PC-3 (cell line): ENCODE measurements at regions not wholly inside any gene's neighbourhood (a gene's known extent, or its start where the extent isn't known, plus 50 kb on each side); places are given as distances from the start of the nearest gene placed in this dataset.
A peak's percentile ranks its signal among the peaks of the same experiment; 100 is the strongest.

Source experiments
- ATAC-seq: fragments of 200-7000 bp; cut with Tn5 transposase; 2 replicates; pipeline ENCODE4 v1.9.1; 2020; ENCODE audit warnings: mild to moderate bottlenecking, moderate library complexity
- BruUV-seq: library from RNA; stranded (reverse); fragments of 400-500 nt; replicated peaks from 2 replicates; lab custom pipeline; 2021; lab: Mats Ljungman, UMichigan
- CTCF ChIA-PET: fragments of 300-600 bp; sonication (Branson Sonifier 250); formaldehyde crosslinking; loops from one replicate; lab custom pipeline; 2022; ENCODE audit warnings: antibody characterized with exemption; lab: Charles Lee
- POLR2A ChIA-PET: fragments of 300-600 bp; sonication (Branson Sonifier 250); formaldehyde crosslinking; loops from one replicate; lab custom pipeline; 2022; ENCODE audit warnings: antibody characterized with exemption; ENCODE audit not compliant: unreplicated experiment; lab: Charles Lee
- DNase-seq: peaks from one replicate; pipeline ENCODE4 v3.0.0-alpha.2; 2015
- H2AFZ ChIP-seq: fragments of 300-600 bp; sonication (generic); 2 replicates; pipeline ENCODE4 v1.6.0; 2016; ENCODE audit warnings: antibody characterized with exemption, low read length
- H3F3A ChIP-seq: fragments of 300-600 bp; sonication (generic); one replicate; pipeline ENCODE4 v1.6.0; 2017; ENCODE audit warnings: antibody characterized with exemption, low read length, control low read depth, mild to moderate bottlenecking; ENCODE audit not compliant: unreplicated experiment
- H3K27ac ChIP-seq: fragments of 300-600 bp; sonication (generic); 2 replicates; pipeline ENCODE4 v1.5.1; 2016; ENCODE audit warnings: mild to moderate bottlenecking, low read length
- H3K27me3 ChIP-seq: fragments of 300-600 bp; sonication (generic); 2 replicates; pipeline ENCODE4 v1.6.1; 2016; ENCODE audit warnings: low read length, mixed read lengths
- H3K36me3 ChIP-seq: fragments of 300-600 bp; sonication (generic); 2 replicates; pipeline ENCODE4 v1.6.1; 2016; ENCODE audit warnings: low read depth, mixed run types, low read length, mixed read lengths
- H3K4me1 ChIP-seq: fragments of 300-600 bp; sonication (generic); 2 replicates; pipeline ENCODE4 v1.5.1; 2016; ENCODE audit warnings: low read length; ENCODE audit not compliant: insufficient read depth
- H3K4me2 ChIP-seq: fragments of 300-600 bp; sonication (generic); 2 replicates; pipeline ENCODE4 v1.6.0; 2016; ENCODE audit warnings: low read length
- H3K4me3 ChIP-seq: fragments of 300-600 bp; sonication (generic); 2 replicates; pipeline ENCODE4 v1.5.1; 2016; ENCODE audit warnings: mild to moderate bottlenecking, low read length, mixed read lengths
- H3K79me2 ChIP-seq: fragments of 300-600 bp; sonication (generic); 2 replicates; pipeline ENCODE4 v1.6.1; 2017; ENCODE audit warnings: low read length, mixed read lengths
- H3K9ac ChIP-seq: fragments of 300-600 bp; sonication (generic); 2 replicates; pipeline ENCODE4 v1.6.0; 2016; ENCODE audit warnings: mild to moderate bottlenecking, low read length
- H3K9me2 ChIP-seq: fragments of 300-600 bp; sonication (generic); replicated peaks from 2 replicates; pipeline ENCODE4 v1.6.1; 2016; ENCODE audit warnings: mixed run types, low read length, mixed read lengths
- H3K9me3 ChIP-seq: fragments of 300-600 bp; sonication (generic); 2 replicates; pipeline ENCODE4 v1.6.1; 2016; ENCODE audit warnings: low read length, mixed read lengths
- H4K20me1 ChIP-seq: fragments of 300-600 bp; sonication (generic); 2 replicates; pipeline ENCODE4 v1.6.1; 2016; ENCODE audit warnings: low read length, mixed read lengths
- CTCF ChIP-seq: fragments of 300-600 bp; sonication (generic); conservative IDR thresholded peaks from 2 replicates; pipeline ENCODE4 v1.5.1; 2017; ENCODE audit warnings: antibody characterized with exemption, low read depth, mild to moderate bottlenecking, low read length
- EZH2 ChIP-seq: fragments of 300-600 bp; sonication (generic); IDR thresholded peaks from one replicate; pipeline ENCODE4 v1.6.1; 2017; ENCODE audit warnings: antibody characterized with exemption, mild to moderate bottlenecking, low read length; ENCODE audit not compliant: unreplicated experiment
- EZH2phosphoT487 ChIP-seq: fragments of 300-600 bp; sonication (generic); IDR thresholded peaks from 2 replicates; pipeline ENCODE4 v1.6.1; 2018; ENCODE audit warnings: mild to moderate bottlenecking, antibody characterized with exemption, low read length, borderline replicate concordance
- intact Hi-C: fragments of 100-400 bp; cut with micrococcal nuclease; formaldehyde crosslinking; loops from 2 replicates; pipeline ENCODE4 v1.9.0; 2023

- Histone ChIP-seq H3F3A (no peaks in the 10 kb centered on the region), H3K4me1 (no peaks in the 10 kb centered on the region), H3K79me2 (no peaks in the 10 kb centered on the region), H3K9ac (no peak overlapping the region), H3K27ac (no peak overlapping the region), H3K4me2 (no peak overlapping the region), H3K4me3 (no peak overlapping the region), H3K36me3 (no peaks in the 10 kb centered on the region), H3K9me2 (no peaks in the 10 kb centered on the region), H4K20me1 (no peaks in the 10 kb centered on the region), H2AFZ (no peak overlapping the region), H3K9me3 (no peaks in the 10 kb centered on the region), H3K27me3 (peaks cover 48% of the 10 kb centered on the region)
- DNase-seq (no peak), ATAC-seq (no peak)
- intact Hi-C loops = no loop called here
- BruUV-seq = no TSS peak
- TF ChIP-seq EZH2phosphoT487 (no peak), CTCF (no peak), EZH2 (no peak)
- ChIA-PET POLR2A (no interaction called here), CTCF (no interaction called here)
Observed at GRCh38 chr18:61729322-61729721, 163.5 kb downstream of the RNF152 start.

GRCh38 chr18:61727241-61728193 lies 165.3 kb downstream of the RNF152 start:
- no peaks in the 10 kb centered on the region for H3F3A ChIP-seq
- no peak overlapping the region for H3K4me3 ChIP-seq
- ChIA-PET CTCF (no interaction called here), POLR2A (no interaction called here)
- DNase-seq (peak; percentile 4), ATAC-seq (no peak)
- H3K36me3 ChIP-seq = no peaks in the 10 kb centered on the region
- no peaks in the 10 kb centered on the region for H4K20me1 ChIP-seq
- H3K9me2 ChIP-seq = no peaks in the 10 kb centered on the region
- H3K9me3 ChIP-seq = no peaks in the 10 kb centered on the region
- no peak overlapping the region for H3K4me2 ChIP-seq
- H3K9ac ChIP-seq = no peak overlapping the region
- intact Hi-C loops = no loop called here
- peaks cover 44% of the 10 kb centered on the region for H3K27me3 ChIP-seq
- H3K79me2 ChIP-seq = no peaks in the 10 kb centered on the region
- no peak overlapping the region for H2AFZ ChIP-seq
- no TSS peak for BruUV-seq
- TF ChIP-seq EZH2phosphoT487 = no peak
- TF ChIP-seq EZH2 = no peak
- no peak for TF ChIP-seq CTCF
- no peaks in the 10 kb centered on the region for H3K4me1 ChIP-seq
- no peak overlapping the region for H3K27ac ChIP-seq

GRCh38 chr18:61724532-61724931 lies 168.3 kb downstream of the RNF152 start:
- BruUV-seq = no TSS peak

More at GRCh38 chr18:61724532-61724931, 168.3 kb downstream of the RNF152 start:
- no peaks in the 10 kb centered on the region for H4K20me1 ChIP-seq
- no peaks in the 10 kb centered on the region for H3K9me2 ChIP-seq
- H3K79me2 ChIP-seq = no peaks in the 10 kb centered on the region
- no peak overlapping the region for H3K27ac ChIP-seq
- no peaks in the 10 kb centered on the region for H3F3A ChIP-seq
- ATAC-seq = no peak
- H2AFZ ChIP-seq = no peak overlapping the region
- H3K27me3 ChIP-seq = peaks cover 34% of the 10 kb centered on the region
- no peaks in the 10 kb centered on the region for H3K36me3 ChIP-seq
- no peak overlapping the region for H3K9ac ChIP-seq
- intact Hi-C loops = no loop called here
- ChIA-PET CTCF (no interaction called here), POLR2A (no interaction called here)
- H3K4me3 ChIP-seq = no peak overlapping the region
- no peaks in the 10 kb centered on the region for H3K9me3 ChIP-seq
- TF ChIP-seq EZH2phosphoT487 = no peak
- TF ChIP-seq EZH2 = no peak
- TF ChIP-seq CTCF = no peak
- no peak overlapping the region for H3K4me2 ChIP-seq
- no peak for DNase-seq
- no peaks in the 10 kb centered on the region for H3K4me1 ChIP-seq
